NCI-H1417 treated with DMSO at 0.1 percent for 48 hours (cell line): ENCODE measurements at regions not wholly inside any gene's neighbourhood (a gene's known extent, or its start where the extent isn't known, plus 50 kb on each side); places are given as distances from the start of the nearest gene placed in this dataset.
"Not testable (repeated sequence)": the region's sequence is repeated elsewhere in the genome, so short reads cannot be mapped to it uniquely, and the experiment has no call there.

Experiments used
- DNase-seq: peaks from one replicate; lab custom pipeline; 2025; lab: John Stamatoyannopoulos, UW

- DNase-seq: no peak
These were observed 713.0 kb upstream of the CADM2 start for GRCh38 chr3:84245789-84246188.

GRCh38 chr3:84260596-84260995 is 698.2 kb upstream of the CADM2 start:
- no peak for DNase-seq

- DNase-seq: no peak
These were observed 693.0 kb upstream of the CADM2 start for GRCh38 chr3:84265768-84266167.

DNA sequence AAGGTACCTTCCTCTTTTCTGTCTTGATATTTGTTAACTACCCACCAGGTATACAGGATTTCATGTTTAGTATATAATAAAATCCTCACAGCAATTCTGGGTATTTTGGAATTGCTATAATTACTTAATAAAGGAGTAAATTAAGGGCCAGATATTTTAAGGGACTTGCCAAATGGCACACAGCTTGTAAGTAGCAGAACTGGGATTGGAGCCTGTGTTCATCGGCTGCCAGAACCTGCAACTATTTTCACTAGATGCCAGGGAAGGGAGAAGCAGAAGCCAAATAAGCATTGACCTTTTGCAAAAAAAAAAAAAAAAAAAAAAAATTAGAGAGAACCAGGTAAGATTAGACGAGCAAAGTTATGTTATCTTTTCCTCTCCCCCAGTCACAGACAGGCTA is 683.3 kb upstream of the CADM2 start:
- DNase-seq: no peak

- DNase-seq: no peak
These were observed 681.1 kb upstream of the CADM2 start for GRCh38 chr3:84277562-84278224.

- DNase-seq: no peak
These were observed 666.7 kb upstream of the CADM2 start for GRCh38 chr3:84292128-84292527.

DNA sequence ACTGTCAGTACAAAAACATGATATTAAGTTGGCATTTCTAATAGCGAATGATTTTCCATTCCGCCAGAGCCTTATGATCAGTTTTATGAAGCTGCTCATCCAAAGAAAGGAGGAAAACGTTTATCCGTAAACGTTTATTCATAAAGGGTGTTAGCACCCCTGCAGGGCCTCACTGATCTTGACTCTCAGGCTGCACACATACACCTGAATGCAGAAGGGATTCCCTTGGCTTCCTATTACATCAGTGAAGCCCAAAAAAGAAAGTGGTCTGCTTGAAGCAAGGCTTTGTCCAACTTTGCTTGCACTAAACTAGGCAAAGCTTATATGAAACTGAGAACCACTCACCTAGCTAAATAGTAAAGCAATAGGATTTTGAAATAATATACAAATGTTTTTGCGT is 659.5 kb upstream of the CADM2 start:
- DNase-seq: no peak

GRCh38 chr3:84304214-84304613 is 654.6 kb upstream of the CADM2 start:
- no peak for DNase-seq

GRCh38 chr3:84307339-84307738 is 651.5 kb upstream of the CADM2 start:
- no peak for DNase-seq

- no peak for DNase-seq
These were observed 650.4 kb upstream of the CADM2 start for GRCh38 chr3:84308379-84308778.

GRCh38 chr3:84318273-84318809 is 640.4 kb upstream of the CADM2 start:
- DNase-seq: no peak

- DNase-seq: not testable (repeated sequence)
These were observed 593.1 kb upstream of the CADM2 start for GRCh38 chr3:84365563-84366278.
